A673 (cell line): ENCODE measurements at regions not wholly inside any gene's neighbourhood (a gene's known extent, or its start where the extent isn't known, plus 50 kb on each side); places are given as distances from the start of the nearest gene placed in this dataset.

ENCODE experiments used
- EZH2 ChIP-seq: fragments of 200-600 bp; sonication (generic); IDR thresholded peaks from 2 replicates; pipeline ENCODE4 v1.6.1; 2017; ENCODE audit warnings: borderline replicate concordance, low read depth, mild to moderate bottlenecking, mixed read lengths, antibody characterized with exemption, low read length; ENCODE audit not compliant: poor library complexity, severe bottlenecking
- TF ChIP-seq, protein P1 (sequence below): fragments of 300-800, 200-600 bp; sonication (generic); conservative IDR thresholded peaks from 2 replicates; pipeline ENCODE4 v1.5.1; 2017; ENCODE audit warnings: low read depth, mild to moderate bottlenecking, antibody characterized with exemption, low read length, moderate library complexity, mixed read lengths

DNA sequence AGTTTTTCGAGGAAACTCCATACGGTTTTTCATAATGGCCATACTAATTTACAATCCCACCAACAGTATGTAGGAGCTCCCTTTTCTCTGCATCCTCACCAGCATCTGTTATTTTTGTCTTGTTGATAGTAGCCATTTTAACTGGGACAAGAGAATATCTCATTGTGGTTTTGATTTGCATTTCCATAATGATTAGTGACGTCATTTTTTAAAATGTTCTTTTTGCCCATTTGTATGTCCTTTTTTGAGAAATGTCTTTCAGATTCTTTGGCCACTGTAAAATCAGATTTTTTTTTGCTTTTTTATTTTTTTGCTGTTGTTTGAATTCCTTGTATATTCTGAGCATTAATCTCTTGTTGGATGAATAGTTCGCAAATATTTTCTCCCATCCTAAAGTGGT lies 243.9 kb downstream of the TRIML1 start:
- TF ChIP-seq, protein P1, sequence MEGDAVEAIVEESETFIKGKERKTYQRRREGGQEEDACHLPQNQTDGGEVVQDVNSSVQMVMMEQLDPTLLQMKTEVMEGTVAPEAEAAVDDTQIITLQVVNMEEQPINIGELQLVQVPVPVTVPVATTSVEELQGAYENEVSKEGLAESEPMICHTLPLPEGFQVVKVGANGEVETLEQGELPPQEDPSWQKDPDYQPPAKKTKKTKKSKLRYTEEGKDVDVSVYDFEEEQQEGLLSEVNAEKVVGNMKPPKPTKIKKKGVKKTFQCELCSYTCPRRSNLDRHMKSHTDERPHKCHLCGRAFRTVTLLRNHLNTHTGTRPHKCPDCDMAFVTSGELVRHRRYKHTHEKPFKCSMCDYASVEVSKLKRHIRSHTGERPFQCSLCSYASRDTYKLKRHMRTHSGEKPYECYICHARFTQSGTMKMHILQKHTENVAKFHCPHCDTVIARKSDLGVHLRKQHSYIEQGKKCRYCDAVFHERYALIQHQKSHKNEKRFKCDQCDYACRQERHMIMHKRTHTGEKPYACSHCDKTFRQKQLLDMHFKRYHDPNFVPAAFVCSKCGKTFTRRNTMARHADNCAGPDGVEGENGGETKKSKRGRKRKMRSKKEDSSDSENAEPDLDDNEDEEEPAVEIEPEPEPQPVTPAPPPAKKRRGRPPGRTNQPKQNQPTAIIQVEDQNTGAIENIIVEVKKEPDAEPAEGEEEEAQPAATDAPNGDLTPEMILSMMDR = no peak
- no peak for TF ChIP-seq EZH2
